Lung (tissue), 11 donors: ENCODE measurements at regions not wholly inside any gene's neighbourhood (a gene's known extent, or its start where the extent isn't known, plus 50 kb on each side); places are given as distances from the start of the nearest gene placed in this dataset.

Experiments used
- ATAC-seq: fragments of 200-7000 bp; cut with Tn5 transposase; one replicate; pipeline ENCODE4 v1.9.1; 2020; ENCODE audit warnings: moderate number of reproducible peaks; ENCODE audit not compliant: insufficient read depth, low FRiP score
- DNase-seq, 3 donors: peaks; one replicate each; pipeline ENCODE4 v3.0.0-alpha.2; 2013 to 2017
- H3K27ac ChIP-seq, 2 donors: one replicate each; pipeline ENCODE4 v1.5.1; 2013; ENCODE audit warnings: mild to moderate bottlenecking in 2 of 2, moderate library complexity in 2 of 2, control low read depth in 1 of 2, inconsistent platforms in 1 of 2, low read depth in 1 of 2, low read length in 1 of 2
- H3K27me3 ChIP-seq, 3 donors: one replicate each; pipeline ENCODE4 v1.5.1; 2013; ENCODE audit warnings: low read length in 2 of 3; ENCODE audit not compliant: control insufficient read depth in 3 of 3, insufficient read depth in 3 of 3
- H3K36me3 ChIP-seq, 4 donors: one replicate each; pipeline ENCODE4 v1.5.1; 2013; ENCODE audit warnings: low read length in 4 of 4, mild to moderate bottlenecking in 1 of 4, moderate library complexity in 1 of 4; ENCODE audit not compliant: control insufficient read depth in 4 of 4, insufficient read depth in 4 of 4
- H3K4me1 ChIP-seq, 5 donors: one replicate each; pipeline ENCODE4 v1.5.1; 2013; ENCODE audit warnings: low read length in 5 of 5, mild to moderate bottlenecking in 2 of 5, moderate library complexity in 1 of 5; ENCODE audit not compliant: control insufficient read depth in 5 of 5, insufficient read depth in 5 of 5
- H3K4me3 ChIP-seq: one replicate; pipeline ENCODE4 v1.5.1; 2013; ENCODE audit warnings: mild to moderate bottlenecking, control low read depth, moderate library complexity
- H3K9ac ChIP-seq, 2 donors: one replicate each; pipeline ENCODE4 v1.5.1; 2013; ENCODE audit warnings: low read length in 2 of 2, control low read depth in 1 of 2; ENCODE audit not compliant: insufficient read depth in 1 of 2
- H3K9me3 ChIP-seq, 4 donors: one replicate each; pipeline ENCODE4 v1.5.1; 2013; ENCODE audit warnings: low read length in 3 of 4, mild to moderate bottlenecking in 1 of 4, moderate library complexity in 1 of 4; ENCODE audit not compliant: control insufficient read depth in 4 of 4, insufficient read depth in 3 of 4
- CTCF ChIP-seq: IDR thresholded peaks from 2 replicates; pipeline ENCODE4 v1.5.1; 2012; ENCODE audit warnings: mild to moderate bottlenecking; ENCODE audit errors: control extremely low read depth, extremely low read depth
- WGBS, 2 donors: extraction: QIAGEN DNeasy Blood & Tissue Kit; methylation state at CpG; one replicate each; pipeline ENCODE4 v1.1.7; 2013; 5-methylcytosine and 5-hydroxymethylcytosine counted together
- donor health status: control.
- donor health status: control.
- donor health status: Bipolar disorder and iron deficiency.
- donor health status: healthy.
- donor health status: DM: yes; HTN: yes; CAD: no.

DNA sequence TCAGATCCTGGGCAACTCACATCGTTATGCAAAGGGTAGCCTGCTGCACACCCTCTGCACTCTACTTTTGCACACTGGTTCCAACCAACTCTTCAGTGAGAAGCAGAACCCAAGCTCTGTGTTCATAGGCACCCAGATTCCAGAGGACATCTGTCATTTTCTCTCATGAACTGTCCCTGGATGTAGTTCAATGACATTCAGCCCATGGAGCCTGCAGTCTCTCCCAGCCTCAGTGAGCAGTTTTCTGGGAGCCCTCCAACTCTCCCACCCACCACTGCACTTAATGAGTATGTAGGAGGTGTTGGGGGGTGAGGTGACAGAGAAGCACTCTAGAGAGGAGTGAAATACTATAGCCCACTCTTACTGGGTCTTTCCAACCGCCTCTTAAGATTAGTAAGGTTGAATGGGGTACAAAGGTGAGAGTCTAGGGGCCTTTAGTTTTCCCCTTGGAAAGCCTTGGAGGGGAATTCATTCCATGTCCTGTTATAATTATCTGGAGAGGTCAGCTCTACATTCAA is 58.1 kb upstream of the APOBEC4 start:
- no peak overlapping the region for H3K9ac ChIP-seq
- H3K36me3 ChIP-seq = no peaks in the 10 kb centered on the region
- TF ChIP-seq CTCF = no peak
- WGBS, 2 donors = 93 to 97% methylated on average over 2 of the region's 2 CpGs
- H3K4me1 ChIP-seq = peaks cover 0 to 11% (median 0%) of the 10 kb centered on the region in 5 donors
- H3K4me3 ChIP-seq = no peak overlapping the region
- H3K27ac ChIP-seq = peak overlapping the region in 1 of 2 donors; percentile 75
- ATAC-seq = no peak
- DNase-seq = no peak
- H3K9me3 ChIP-seq = peaks cover 0 to 2% (median 0%) of the 10 kb centered on the region in 4 donors
- no peaks in the 10 kb centered on the region for H3K27me3 ChIP-seq

- Histone ChIP-seq H3K9ac (no peak overlapping the region), H3K27ac (no peak overlapping the region), H3K36me3 (no peaks in the 10 kb centered on the region), H3K4me1 (peaks cover 0 to 9% (median 0%) of the 10 kb centered on the region in 5 donors), H3K4me3 (no peak overlapping the region), H3K27me3 (no peaks in the 10 kb centered on the region), H3K9me3 (peaks cover 0 to 2% (median 0%) of the 10 kb centered on the region in 4 donors)
- no peak for DNase-seq
- 80 to 81% methylated on average over 3 of the region's 3 CpGs for WGBS, 2 donors
- TF ChIP-seq CTCF = no peak
- no peak for ATAC-seq
These were observed 57.6 kb upstream of the APOBEC4 start for GRCh38 chr1:183710734-183711133.

- peaks cover 0 to 2% (median 0%) of the 10 kb centered on the region in 4 donors for H3K9me3 ChIP-seq
- H3K27me3 ChIP-seq = no peaks in the 10 kb centered on the region
- H3K4me3 ChIP-seq = no peak overlapping the region
- ATAC-seq (no peak), DNase-seq (no peak)
- H3K36me3 ChIP-seq = no peaks in the 10 kb centered on the region
- H3K27ac ChIP-seq = no peak overlapping the region
- no peak overlapping the region for H3K9ac ChIP-seq
- TF ChIP-seq CTCF = no peak
- 96 to 100% methylated on average over 1 of the region's 1 CpG for WGBS, 2 donors
- peaks cover 0 to 7% (median 0%) of the 10 kb centered on the region in 5 donors for H3K4me1 ChIP-seq
These were observed 57.2 kb upstream of the APOBEC4 start for GRCh38 chr1:183710333-183710732.

DNA sequence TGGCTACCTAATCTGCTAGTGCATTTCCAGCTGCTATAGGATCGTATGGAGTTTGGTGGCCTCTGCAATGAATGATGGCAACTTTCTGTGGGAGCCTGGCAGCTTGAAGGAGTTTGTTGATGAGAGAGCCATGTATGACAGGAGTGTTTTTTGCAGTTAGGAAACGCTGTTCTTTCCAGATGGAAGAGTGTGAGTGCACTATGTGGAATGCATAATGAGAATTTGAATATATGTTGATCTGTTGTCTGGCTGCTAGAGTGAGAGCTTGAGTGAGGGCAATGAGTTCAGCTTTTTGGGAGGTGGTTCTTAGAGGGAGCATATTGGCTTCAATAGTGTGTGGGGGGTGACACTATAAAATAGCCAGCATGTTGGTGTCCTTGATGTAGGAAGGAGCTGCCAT is 51.0 kb upstream of the APOBEC4 start:
- Histone ChIP-seq H3K9me3 (no peaks in the 10 kb centered on the region), H3K4me3 (no peak overlapping the region), H3K27ac (no peak overlapping the region), H3K9ac (no peak overlapping the region), H3K4me1 (peaks cover 0 to 6% (median 0%) of the 10 kb centered on the region in 5 donors), H3K36me3 (peaks cover 0 to 3% (median 0%) of the 10 kb centered on the region in 4 donors), H3K27me3 (no peaks in the 10 kb centered on the region)
- no peak for TF ChIP-seq CTCF
- ATAC-seq (no peak), DNase-seq (no peak)
- 90 to 91% methylated on average over 2 of the region's 2 CpGs for WGBS, 2 donors
